K562 (cell line): ENCODE measurements at regions not wholly inside any gene's neighbourhood (a gene's known extent, or its start where the extent isn't known, plus 50 kb on each side); places are given as distances from the start of the nearest gene placed in this dataset.

Experiments
- CREB1 ChIP-seq, 2 experiments: sonication (generic) in 1 of 2; formaldehyde crosslinking in 1 of 2; IDR thresholded peaks; 2 replicates each; pipeline versions ENCODE4 v1.6.1 to v1.8.0; 2012 to 2022; ENCODE audit warnings: inconsistent platforms in 1 of 2, mild to moderate bottlenecking in 1 of 2, missing genetic modification reagents in 1 of 2, moderate library complexity in 1 of 2
- CREB3L1 ChIP-seq: fragments of 450-650 bp; IDR thresholded peaks from 2 replicates; pipeline ENCODE4 v1.6.1; 2014; ENCODE audit warnings: low read depth, mild to moderate bottlenecking, moderate library complexity, borderline replicate concordance
- E2F6 ChIP-seq, 2 experiments: IDR thresholded peaks; 2 replicates each; pipeline ENCODE4 v1.6.1; 2011; ENCODE audit warnings: borderline replicate concordance in 1 of 2, control low read depth in 1 of 2, low read depth in 1 of 2, low read length in 1 of 2, mild to moderate bottlenecking in 1 of 2, mixed read lengths in 1 of 2, moderate library complexity in 1 of 2; ENCODE audit not compliant: insufficient read depth in 1 of 2, insufficient read length in 1 of 2, poor library complexity in 1 of 2, severe bottlenecking in 1 of 2; ENCODE audit errors: extremely low read depth in 1 of 2
- ILF3 ChIP-seq: fragments of 450-650 bp; IDR thresholded peaks from 2 replicates; pipeline ENCODE4 v1.6.1; 2018; ENCODE audit warnings: antibody characterized with exemption, mild to moderate bottlenecking, moderate library complexity, borderline replicate concordance
- JUN ChIP-seq, 2 experiments: sonication (generic) in 1 of 2; formaldehyde crosslinking in 1 of 2; IDR thresholded peaks; 2 replicates each; pipeline versions ENCODE4 v1.6.1 to v1.8.0; 2012 to 2022; ENCODE audit warnings: borderline replicate concordance in 2 of 2, mild to moderate bottlenecking in 2 of 2, improper control_type of control experiment in 1 of 2, low read depth in 1 of 2, low read length in 1 of 2, missing genetic modification reagents in 1 of 2
- MTA2 ChIP-seq: fragments of 450-650 bp; IDR thresholded peaks from 2 replicates; pipeline ENCODE4 v1.6.1; 2016; ENCODE audit warnings: low read depth
- MTF1 ChIP-seq: fragments of 250-450 bp; sonication (Bioruptor Pico); IDR thresholded peaks from 2 replicates; pipeline ENCODE4 v1.9.0; 2021; ENCODE audit warnings: moderate library complexity, mild to moderate bottlenecking, inconsistent platforms, borderline replicate concordance
- NFXL1 ChIP-seq: fragments of 450-650 bp; formaldehyde crosslinking; IDR thresholded peaks from 2 replicates; pipeline ENCODE4 v1.4.0; 2021; ENCODE audit warnings: mild to moderate bottlenecking
- NR2C2 ChIP-seq, 2 experiments: fragments of 200-800 bp in 1 of 2; sonication (Bioruptor generic) in 1 of 2; sonication (generic) in 1 of 2; formaldehyde crosslinking in 1 of 2; IDR thresholded peaks; 2 replicates each; pipeline versions ENCODE4 v1.6.1 to v1.8.0; 2016 to 2022; ENCODE audit warnings: mild to moderate bottlenecking in 1 of 2, missing compliant biosample characterization in 1 of 2, missing genetic modification characterization in 1 of 2, missing genetic modification reagents in 1 of 2
- SMAD1 ChIP-seq: fragments of 150-350 bp; IDR thresholded peaks from 2 replicates; pipeline ENCODE4 v1.6.1; 2014; ENCODE audit warnings: low read length, low read depth; ENCODE audit not compliant: partially characterized antibody
- SMARCA4 ChIP-seq: fragments of 450-650 bp; IDR thresholded peaks from 2 replicates; pipeline ENCODE4 v1.6.1; 2016
- SMARCC2 ChIP-seq: fragments of 450-650 bp; IDR thresholded peaks from 2 replicates; pipeline ENCODE4 v1.6.1; 2017; ENCODE audit warnings: antibody characterized with exemption, moderate library complexity, mild to moderate bottlenecking, low read depth
- SRF ChIP-seq, 2 experiments: fragments of 250-450, 450-650 bp in 1 of 2; sonication (Bioruptor Pico) in 1 of 2; sonication (generic) in 1 of 2; formaldehyde crosslinking; IDR thresholded peaks; 2 replicates each; pipeline versions ENCODE4 v1.5.0 to v1.5.1; 2020 to 2022; ENCODE audit warnings: mild to moderate bottlenecking in 1 of 2, missing genetic modification reagents in 1 of 2
- STAT6 ChIP-seq: sonication (generic); formaldehyde crosslinking; IDR thresholded peaks from 2 replicates; pipeline ENCODE4 v1.8.1; 2023; ENCODE audit warnings: mild to moderate bottlenecking, missing genetic modification reagents
- TAF1 ChIP-seq: IDR thresholded peaks from 2 replicates; pipeline ENCODE4 v1.6.1; 2011; ENCODE audit warnings: mild to moderate bottlenecking, low read length, moderate library complexity; ENCODE audit not compliant: insufficient read depth, control insufficient read depth, severe bottlenecking; ENCODE audit errors: extremely low read depth
- UBTF ChIP-seq, 2 experiments: IDR thresholded peaks; 2 replicates each; pipeline ENCODE4 v1.6.1; 2012; ENCODE audit warnings: improper control_type of control experiment in 2 of 2, low read depth in 2 of 2, low read length in 2 of 2, borderline replicate concordance in 1 of 2
- ZNF444 ChIP-seq: fragments of 250-450 bp; sonication (Bioruptor Pico); IDR thresholded peaks from 2 replicates; pipeline ENCODE4 v1.4.0; 2020; ENCODE audit warnings: mild to moderate bottlenecking, moderate library complexity
- ZNF76 ChIP-seq: fragments of 250-450 bp; sonication (Bioruptor Pico); IDR thresholded peaks from 2 replicates; pipeline ENCODE4 v1.4.0; 2020; ENCODE audit warnings: mild to moderate bottlenecking, moderate library complexity, borderline replicate concordance

GRCh38 chr3:72123908-72124441 lies 339.0 kb upstream of the PROK2 start (continued):
- TF ChIP-seq ZNF444 (CRISPR knock-in tag) (no peak), MTF1 (CRISPR knock-in tag) (no peak), SMARCC2 (peak; percentile 52; the same call in 1 of the 2 replicates), ILF3 (no peak), SMAD1 (no peak), ZNF76 (CRISPR knock-in tag) (no peak), SMARCA4 (peak; percentile 73; the same call in 1 of the 2 replicates), SRF (CRISPR knock-in tag; IDR thresholded peaks at IDR 0.05) (no peak), NFXL1 (CRISPR knock-in tag) (no peak), STAT6 (no peak), CREB1 (IDR thresholded peaks at IDR 0.05) (no peak), CREB1 (CRISPR knock-in tag; IDR thresholded peaks at IDR 0.05) (peak; percentile 54; the same call in 1 of the 2 replicates), TAF1 (no peak), UBTF (IDR thresholded peaks at IDR 0.05; ENCODE audit: borderline replicate concordance in 1 of 2, low read depth in 2 of 2, low read length in 2 of 2) (no peak), JUN (IDR thresholded peaks at IDR 0.05; ENCODE audit: borderline replicate concordance, low read depth, low read length) (peak; percentile 85), JUN (CRISPR knock-in tag; IDR thresholded peaks at IDR 0.05; ENCODE audit: borderline replicate concordance) (no peak), MTA2 (no peak), CREB3L1 (peak; percentile 76), E2F6 (IDR thresholded peaks at IDR 0.05; ENCODE audit: borderline replicate concordance in 1 of 2, extremely low read depth in 1 of 2, insufficient read depth in 1 of 2, insufficient read length in 1 of 2, low read depth in 1 of 2, low read length in 1 of 2, poor library complexity in 1 of 2, severe bottlenecking in 1 of 2) (no peak), NR2C2 (CRISPR knock-in tag; IDR thresholded peaks at IDR 0.05) (no peak), NR2C2 (tag; IDR thresholded peaks at IDR 0.05) (peak; percentile 49)
